HEK293 (cell line): ENCODE measurements at regions not wholly inside any gene's neighbourhood (a gene's known extent, or its start where the extent isn't known, plus 50 kb on each side); places are given as distances from the start of the nearest gene placed in this dataset.

Experiments
- CTCF ChIA-PET: fragments of 350-600 bp; formaldehyde crosslinking; extraction: SDS; loops from one replicate; lab custom pipeline; 2021; ENCODE audit warnings: antibody characterized with exemption; lab: Yijun Ruan, JAX
- POLR2A ChIA-PET: fragments of 300-600 bp; formaldehyde crosslinking; extraction: SDS; loops from one replicate; lab custom pipeline; 2020; ENCODE audit warnings: antibody characterized with exemption, inconsistent platforms; lab: Yijun Ruan, JAX
- H3K27ac ChIP-seq: fragments of 200-500 bp; sonication (Bioruptor generic); 2 replicates; pipeline ENCODE4 v1.5.1; 2014; ENCODE audit warnings: low read depth, low read length, control low read depth, inconsistent platforms; ENCODE audit errors: extremely low read depth
- H3K36me3 ChIP-seq, 2 experiments: fragments of 200-500 bp in 1 of 2; sonication (Bioruptor generic) in 1 of 2; 1 replicate in 1 of 2; 2 replicates in 1 of 2; pipeline ENCODE4 v1.5.1; 2014 to 2017; ENCODE audit warnings: inconsistent platforms in 2 of 2, low read length in 2 of 2; ENCODE audit not compliant: control insufficient read depth in 2 of 2, insufficient read depth in 1 of 2
- H3K4me1 ChIP-seq: fragments of 200-500 bp; sonication (Bioruptor generic); 2 replicates; pipeline ENCODE4 v1.5.1; 2014; ENCODE audit warnings: mild to moderate bottlenecking, low read length, inconsistent platforms; ENCODE audit not compliant: control insufficient read depth, insufficient read depth
- H3K4me3 ChIP-seq: 2 replicates; pipeline ENCODE4 v1.5.1; 2011; ENCODE audit warnings: low read depth, mild to moderate bottlenecking, control low read depth, low read length, moderate library complexity
- H3K9me3 ChIP-seq: fragments of 200-500 bp; sonication (Bioruptor generic); 2 replicates; pipeline ENCODE4 v1.5.1; 2014; ENCODE audit warnings: low read depth, low read length, inconsistent platforms; ENCODE audit not compliant: control insufficient read depth, insufficient read depth
- KLF10 ChIP-seq: fragments of 450-650 bp; IDR thresholded peaks from 2 replicates; pipeline ENCODE4 v1.5.1; 2018; ENCODE audit warnings: missing biosample characterization, mild to moderate bottlenecking, missing genetic modification characterization
- PRDM2 ChIP-seq: fragments of 450-650 bp; formaldehyde crosslinking; IDR thresholded peaks from 2 replicates; pipeline ENCODE4 v1.5.1; 2016; ENCODE audit warnings: missing biosample characterization, missing genetic modification characterization, borderline replicate concordance
- TRIM28 ChIP-seq: IDR thresholded peaks from 2 replicates; pipeline ENCODE4 v1.6.1; 2011; ENCODE audit warnings: low read length, control low read depth, borderline replicate concordance
- ZBTB1 ChIP-seq: fragments of 450-650 bp; formaldehyde crosslinking; IDR thresholded peaks from 2 replicates; pipeline ENCODE4 v1.5.1; 2016; ENCODE audit warnings: missing biosample characterization, missing genetic modification characterization
- ZFP69B ChIP-seq: fragments of 450-650 bp; formaldehyde crosslinking; IDR thresholded peaks from 2 replicates; pipeline ENCODE4 v1.5.1; 2016; ENCODE audit warnings: missing biosample characterization, missing genetic modification characterization
- ZNF221 ChIP-seq: fragments of 450-650 bp; formaldehyde crosslinking; IDR thresholded peaks from 2 replicates; pipeline ENCODE4 v1.5.1; 2017; ENCODE audit warnings: missing biosample characterization, missing genetic modification characterization, borderline replicate concordance
- ZNF391 ChIP-seq: fragments of 450-650 bp; formaldehyde crosslinking; IDR thresholded peaks from 2 replicates; pipeline ENCODE4 v1.5.1; 2016; ENCODE audit warnings: low read depth, missing biosample characterization, missing genetic modification characterization, borderline replicate concordance
- ZNF394 ChIP-seq: fragments of 450-650 bp; formaldehyde crosslinking; IDR thresholded peaks from 2 replicates; pipeline ENCODE4 v1.5.1; 2016; ENCODE audit warnings: missing biosample characterization, missing genetic modification characterization, mild to moderate bottlenecking, moderate library complexity, borderline replicate concordance
- ZNF426 ChIP-seq: fragments of 450-650 bp; formaldehyde crosslinking; IDR thresholded peaks from 2 replicates; pipeline ENCODE4 v1.5.1; 2017; ENCODE audit warnings: missing biosample characterization, missing genetic modification characterization, mild to moderate bottlenecking, inconsistent platforms, moderate library complexity
- ZNF530 ChIP-seq: fragments of 450-650 bp; formaldehyde crosslinking; IDR thresholded peaks from 2 replicates; pipeline ENCODE4 v1.5.1; 2016; ENCODE audit warnings: low read depth, missing biosample characterization, missing genetic modification characterization
- ZNF626 ChIP-seq: fragments of 450-650 bp; sonication (Bioruptor Pico); formaldehyde crosslinking; IDR thresholded peaks from 2 replicates; pipeline ENCODE4 v1.5.1; 2018; ENCODE audit warnings: missing biosample characterization, missing genetic modification characterization, inconsistent platforms
- ZSCAN23 ChIP-seq: fragments of 450-650 bp; formaldehyde crosslinking; IDR thresholded peaks from 2 replicates; pipeline ENCODE4 v1.5.1; 2016; ENCODE audit warnings: missing biosample characterization, missing genetic modification characterization
- TF ChIP-seq, protein P1 (sequence below): fragments of 450-650 bp; formaldehyde crosslinking; IDR thresholded peaks from 2 replicates; pipeline ENCODE4 v1.5.1; 2017; ENCODE audit warnings: missing biosample characterization, missing genetic modification characterization
- TF ChIP-seq, protein P2 (sequence below): fragments of 450-650 bp; formaldehyde crosslinking; IDR thresholded peaks from 2 replicates; pipeline ENCODE4 v1.5.1; 2016; ENCODE audit warnings: missing biosample characterization, missing genetic modification characterization, low read depth
- TF ChIP-seq, protein P3 (sequence below): fragments of 450-650 bp; formaldehyde crosslinking; IDR thresholded peaks from 2 replicates; pipeline ENCODE4 v1.5.1; 2016; ENCODE audit warnings: missing biosample characterization, missing genetic modification characterization
- TF ChIP-seq, protein P4 (sequence below): fragments of 450-650 bp; formaldehyde crosslinking; IDR thresholded peaks from 2 replicates; pipeline ENCODE4 v1.5.1; 2016; ENCODE audit warnings: missing biosample characterization, missing genetic modification characterization

- CTCF ChIA-PET = interaction anchor here (0.6 to 1.1 kb wide), 2 partner anchors 88 to 198 kb away, joined by 3 read pairs; no protein-coding TSS in a partner anchor
- no peak overlapping the region for H3K4me3 ChIP-seq
- TF ChIP-seq TRIM28 = no peak
- TF ChIP-seq, protein P1, sequence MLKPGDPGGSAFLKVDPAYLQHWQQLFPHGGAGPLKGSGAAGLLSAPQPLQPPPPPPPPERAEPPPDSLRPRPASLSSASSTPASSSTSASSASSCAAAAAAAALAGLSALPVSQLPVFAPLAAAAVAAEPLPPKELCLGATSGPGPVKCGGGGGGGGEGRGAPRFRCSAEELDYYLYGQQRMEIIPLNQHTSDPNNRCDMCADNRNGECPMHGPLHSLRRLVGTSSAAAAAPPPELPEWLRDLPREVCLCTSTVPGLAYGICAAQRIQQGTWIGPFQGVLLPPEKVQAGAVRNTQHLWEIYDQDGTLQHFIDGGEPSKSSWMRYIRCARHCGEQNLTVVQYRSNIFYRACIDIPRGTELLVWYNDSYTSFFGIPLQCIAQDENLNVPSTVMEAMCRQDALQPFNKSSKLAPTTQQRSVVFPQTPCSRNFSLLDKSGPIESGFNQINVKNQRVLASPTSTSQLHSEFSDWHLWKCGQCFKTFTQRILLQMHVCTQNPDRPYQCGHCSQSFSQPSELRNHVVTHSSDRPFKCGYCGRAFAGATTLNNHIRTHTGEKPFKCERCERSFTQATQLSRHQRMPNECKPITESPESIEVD (tag by site-specific recombination) = no peak
- TF ChIP-seq ZFP69B = no peak
- no peak for TF ChIP-seq ZNF626 (tag by site-specific recombination)
- TF ChIP-seq, protein P2, sequence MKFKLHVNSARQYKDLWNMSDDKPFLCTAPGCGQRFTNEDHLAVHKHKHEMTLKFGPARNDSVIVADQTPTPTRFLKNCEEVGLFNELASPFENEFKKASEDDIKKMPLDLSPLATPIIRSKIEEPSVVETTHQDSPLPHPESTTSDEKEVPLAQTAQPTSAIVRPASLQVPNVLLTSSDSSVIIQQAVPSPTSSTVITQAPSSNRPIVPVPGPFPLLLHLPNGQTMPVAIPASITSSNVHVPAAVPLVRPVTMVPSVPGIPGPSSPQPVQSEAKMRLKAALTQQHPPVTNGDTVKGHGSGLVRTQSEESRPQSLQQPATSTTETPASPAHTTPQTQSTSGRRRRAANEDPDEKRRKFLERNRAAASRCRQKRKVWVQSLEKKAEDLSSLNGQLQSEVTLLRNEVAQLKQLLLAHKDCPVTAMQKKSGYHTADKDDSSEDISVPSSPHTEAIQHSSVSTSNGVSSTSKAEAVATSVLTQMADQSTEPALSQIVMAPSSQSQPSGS (tag by site-specific recombination) = no peak
- TF ChIP-seq, protein P3, sequence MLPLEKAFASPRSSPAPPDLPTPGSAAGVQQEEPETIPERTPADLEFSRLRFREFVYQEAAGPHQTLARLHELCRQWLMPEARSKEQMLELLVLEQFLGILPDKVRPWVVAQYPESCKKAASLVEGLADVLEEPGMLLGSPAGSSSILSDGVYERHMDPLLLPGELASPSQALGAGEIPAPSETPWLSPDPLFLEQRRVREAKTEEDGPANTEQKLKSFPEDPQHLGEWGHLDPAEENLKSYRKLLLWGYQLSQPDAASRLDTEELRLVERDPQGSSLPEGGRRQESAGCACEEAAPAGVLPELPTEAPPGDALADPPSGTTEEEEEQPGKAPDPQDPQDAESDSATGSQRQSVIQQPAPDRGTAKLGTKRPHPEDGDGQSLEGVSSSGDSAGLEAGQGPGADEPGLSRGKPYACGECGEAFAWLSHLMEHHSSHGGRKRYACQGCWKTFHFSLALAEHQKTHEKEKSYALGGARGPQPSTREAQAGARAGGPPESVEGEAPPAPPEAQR (tag by site-specific recombination) = no peak
- TF ChIP-seq KLF10 (tag by site-specific recombination) = no peak
- TF ChIP-seq ZNF426 (tag by site-specific recombination) = no peak
- TF ChIP-seq PRDM2 (tag by site-specific recombination) = no peak
- no peak for TF ChIP-seq ZNF391 (tag by site-specific recombination)
- no peak for TF ChIP-seq ZNF394 (tag by site-specific recombination)
- no peak for TF ChIP-seq ZNF221 (tag by site-specific recombination)
- no peak for TF ChIP-seq ZSCAN23 (tag by site-specific recombination)
- TF ChIP-seq, protein P4, sequence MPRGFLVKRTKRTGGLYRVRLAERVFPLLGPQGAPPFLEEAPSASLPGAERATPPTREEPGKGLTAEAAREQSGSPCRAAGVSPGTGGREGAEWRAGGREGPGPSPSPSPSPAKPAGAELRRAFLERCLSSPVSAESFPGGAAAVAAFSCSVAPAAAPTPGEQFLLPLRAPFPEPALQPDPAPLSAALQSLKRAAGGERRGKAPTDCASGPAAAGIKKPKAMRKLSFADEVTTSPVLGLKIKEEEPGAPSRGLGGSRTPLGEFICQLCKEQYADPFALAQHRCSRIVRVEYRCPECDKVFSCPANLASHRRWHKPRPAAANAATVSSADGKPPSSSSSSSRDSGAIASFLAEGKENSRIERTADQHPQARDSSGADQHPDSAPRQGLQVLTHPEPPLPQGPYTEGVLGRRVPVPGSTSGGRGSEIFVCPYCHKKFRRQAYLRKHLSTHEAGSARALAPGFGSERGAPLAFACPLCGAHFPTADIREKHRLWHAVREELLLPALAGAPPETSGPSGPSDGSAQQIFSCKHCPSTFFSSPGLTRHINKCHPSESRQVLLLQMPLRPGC = no peak
- no peak for TF ChIP-seq ZBTB1 (tag by site-specific recombination)
- TF ChIP-seq ZNF530 (tag by site-specific recombination) = no peak
- TF ChIP-seq, all 188 proteins: peak for 0
- Histone ChIP-seq H3K36me3 (no peaks in the 10 kb centered on the region), H3K27ac (no peak overlapping the region), H3K9me3 (no peaks in the 10 kb centered on the region), H3K4me1 (no peaks in the 10 kb centered on the region)
- POLR2A ChIA-PET = interaction anchor here (0.6 kb wide), 1 partner anchor 208 kb away, joined by 4 read pairs; the partner anchor contains the start of gene KCTD1
Observed at GRCh38 chr18:26756556-26756955, 109.0 kb downstream of the AQP4 start.
